ENCODE measurements at regions not wholly inside any gene's neighbourhood (a gene's known extent, or its start where the extent isn't known, plus 50 kb on each side); places are given as distances from the start of the nearest gene placed in this dataset.

- no peak overlapping the region for H2AFZ ChIP-seq (ENCODE audit: low read length)
- TF ChIP-seq CTCF (conservative IDR thresholded peaks at IDR 0.05 in 1 of 2, IDR thresholded peaks at IDR 0.05 in 1 of 2; ENCODE audit: low read depth in 1 of 2, low read length in 2 of 2) (no peak), EZH2 (IDR thresholded peaks at IDR 0.05; ENCODE audit: low read length, missing control alignments) (no peak)
These were observed 136.8 kb upstream of the FOXB1 start for GRCh38 chr15:59867086-59867855.

GRCh38 chr15:59866642-59867041 lies 137.5 kb upstream of the FOXB1 start:
- Histone ChIP-seq H3K4me3 (replicated peaks in 1 of 4; ENCODE audit: control extremely low read depth in 1 of 4, insufficient read depth in 1 of 4, low read depth in 3 of 4, low read length in 4 of 4) (no peak overlapping the region), H3K27ac (ENCODE audit: insufficient read depth, low read length) (no peak overlapping the region), H3K36me3 (ENCODE audit: control insufficient read depth, insufficient read depth, low read length) (no peaks in the 10 kb centered on the region), H3K4me1 (ENCODE audit: control insufficient read depth, extremely low read depth, insufficient read depth, low read length) (no peaks in the 10 kb centered on the region), H2AFZ (ENCODE audit: low read length) (no peak overlapping the region), H4K20me1 (ENCODE audit: control insufficient read depth, extremely low read depth, insufficient read depth, low read length) (no peaks in the 10 kb centered on the region), H3K9me3 (ENCODE audit: control insufficient read depth, insufficient read depth, low read depth, low read length) (no peaks in the 10 kb centered on the region), H3K9ac (ENCODE audit: insufficient read depth, low read length) (no peak overlapping the region), H3K27me3 (ENCODE audit: control insufficient read depth, insufficient read depth, low read length) (no peaks in the 10 kb centered on the region), H3K4me2 (ENCODE audit: extremely low read depth, insufficient read depth, low read length) (no peak overlapping the region), H3K79me2 (ENCODE audit: control insufficient read depth, insufficient read depth, low read length) (no peaks in the 10 kb centered on the region)
- no peak for DNase-seq (ENCODE audit: low read depth in 2 of 2)
- TF ChIP-seq CTCF (conservative IDR thresholded peaks at IDR 0.05 in 1 of 2, IDR thresholded peaks at IDR 0.05 in 1 of 2; ENCODE audit: low read depth in 1 of 2, low read length in 2 of 2) (no peak), EZH2 (IDR thresholded peaks at IDR 0.05; ENCODE audit: low read length, missing control alignments) (no peak)

More at GRCh38 chr15:59867086-59867855, 136.8 kb upstream of the FOXB1 start:
- H3K9ac ChIP-seq (ENCODE audit: insufficient read depth, low read length): no peak overlapping the region
- H3K4me2 ChIP-seq (ENCODE audit: extremely low read depth, insufficient read depth, low read length): no peak overlapping the region
- H3K4me1 ChIP-seq (ENCODE audit: control insufficient read depth, extremely low read depth, insufficient read depth, low read length): no peaks in the 10 kb centered on the region
- no peaks in the 10 kb centered on the region for H4K20me1 ChIP-seq (ENCODE audit: control insufficient read depth, extremely low read depth, insufficient read depth, low read length)
- H3K4me3 ChIP-seq (replicated peaks in 1 of 4; ENCODE audit: control extremely low read depth in 1 of 4, insufficient read depth in 1 of 4, low read depth in 3 of 4, low read length in 4 of 4): no peak overlapping the region
- DNase-seq (ENCODE audit: low read depth in 2 of 2): no peak
- no peaks in the 10 kb centered on the region for H3K36me3 ChIP-seq (ENCODE audit: control insufficient read depth, insufficient read depth, low read length)
- no peaks in the 10 kb centered on the region for H3K79me2 ChIP-seq (ENCODE audit: control insufficient read depth, insufficient read depth, low read length)
- H3K27ac ChIP-seq (ENCODE audit: insufficient read depth, low read length): no peak overlapping the region
- no peaks in the 10 kb centered on the region for H3K27me3 ChIP-seq (ENCODE audit: control insufficient read depth, insufficient read depth, low read length)
- H3K9me3 ChIP-seq (ENCODE audit: control insufficient read depth, insufficient read depth, low read depth, low read length): no peaks in the 10 kb centered on the region

DNA sequence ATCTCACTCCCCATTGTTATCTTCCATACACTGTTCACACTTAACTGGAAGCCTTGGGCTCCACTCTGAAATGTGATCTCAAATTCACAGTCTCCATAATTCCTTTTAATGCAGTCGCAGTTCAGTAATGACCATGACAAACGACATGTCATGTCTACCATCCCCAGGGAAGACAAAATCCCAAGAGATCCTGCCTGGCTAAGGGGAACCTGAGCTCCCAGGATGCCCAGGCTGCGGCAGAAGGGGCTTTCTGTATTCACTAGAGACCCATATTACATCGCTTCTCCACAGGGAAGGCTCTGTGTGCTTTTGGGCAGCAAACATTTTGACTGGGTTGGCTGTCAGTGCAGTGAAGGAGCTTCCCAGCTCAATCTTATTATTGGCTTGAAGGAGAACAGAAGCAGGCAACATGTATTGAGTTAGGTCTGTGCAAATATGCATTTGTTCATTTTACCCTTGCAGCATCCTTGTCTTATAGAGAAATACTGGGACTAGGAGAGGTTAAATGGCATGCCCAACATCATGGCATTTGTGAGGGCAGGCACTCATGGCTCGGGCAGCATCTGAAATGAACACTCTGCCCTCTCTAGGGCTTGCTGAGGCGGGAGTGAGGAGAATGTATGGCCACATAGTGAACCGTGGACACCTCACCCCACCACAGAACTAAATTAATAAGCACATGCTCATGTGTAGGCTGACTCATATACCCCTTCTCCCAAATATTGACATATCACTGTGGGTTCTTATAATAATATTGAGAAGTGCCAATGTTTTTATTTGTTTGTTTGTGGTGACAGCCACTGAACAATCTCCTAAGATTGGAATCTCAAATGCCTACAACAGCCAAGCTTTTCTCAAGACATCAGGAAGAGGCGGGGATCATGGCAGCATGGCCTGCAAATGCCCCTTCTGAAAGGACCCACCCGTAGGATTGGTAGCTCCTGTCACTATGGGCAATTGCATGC lies 141.6 kb upstream of the FOXB1 start:
- Histone ChIP-seq H3K4me2 (ENCODE audit: extremely low read depth, insufficient read depth, low read length) (no peak overlapping the region), H3K36me3 (ENCODE audit: control insufficient read depth, insufficient read depth, low read length) (no peaks in the 10 kb centered on the region), H3K27ac (ENCODE audit: insufficient read depth, low read length) (no peak overlapping the region), H3K9me3 (ENCODE audit: control insufficient read depth, insufficient read depth, low read depth, low read length) (no peaks in the 10 kb centered on the region), H2AFZ (ENCODE audit: low read length) (no peak overlapping the region), H4K20me1 (ENCODE audit: control insufficient read depth, extremely low read depth, insufficient read depth, low read length) (no peaks in the 10 kb centered on the region), H3K4me1 (ENCODE audit: control insufficient read depth, extremely low read depth, insufficient read depth, low read length) (no peaks in the 10 kb centered on the region), H3K4me3 (replicated peaks in 1 of 4; ENCODE audit: control extremely low read depth in 1 of 4, insufficient read depth in 1 of 4, low read depth in 3 of 4, low read length in 4 of 4) (no peak overlapping the region), H3K9ac (ENCODE audit: insufficient read depth, low read length) (no peak overlapping the region), H3K27me3 (ENCODE audit: control insufficient read depth, insufficient read depth, low read length) (no peaks in the 10 kb centered on the region), H3K79me2 (ENCODE audit: control insufficient read depth, insufficient read depth, low read length) (no peaks in the 10 kb centered on the region)
- no peak for DNase-seq (ENCODE audit: low read depth in 2 of 2)
- TF ChIP-seq EZH2 (IDR thresholded peaks at IDR 0.05; ENCODE audit: low read length, missing control alignments) (no peak), CTCF (conservative IDR thresholded peaks at IDR 0.05 in 1 of 2, IDR thresholded peaks at IDR 0.05 in 1 of 2; ENCODE audit: low read depth in 1 of 2, low read length in 2 of 2) (no peak)

Measured in fibroblast of lung (primary cell).